Keratinocyte (primary cell): ENCODE measurements at regions not wholly inside any gene's neighbourhood (a gene's known extent, or its start where the extent isn't known, plus 50 kb on each side); places are given as distances from the start of the nearest gene placed in this dataset.

Experiments used
- DNase-seq: peaks from one replicate; pipeline ENCODE4 v3.0.0-alpha.2; 2011; ENCODE audit warnings: low read depth, missing footprints, low spot score
- FAIRE-seq: peaks from 2 replicates; lab custom pipeline; 2011; peaks lifted over from hg19 to GRCh38; lab: Jason Lieb, UNC
- H2AFZ ChIP-seq: 2 replicates; pipeline ENCODE4 v1.6.0; 2012; ENCODE audit warnings: low read length, control low read depth, inconsistent platforms; ENCODE audit not compliant: control insufficient read depth
- H3K27ac ChIP-seq: 2 replicates; pipeline ENCODE4 v1.5.1; 2011; ENCODE audit warnings: low read length; ENCODE audit not compliant: control insufficient read depth, insufficient read depth
- H3K27me3 ChIP-seq: 3 replicates; pipeline ENCODE4 v1.6.0; 2011; ENCODE audit warnings: low read length; ENCODE audit not compliant: control insufficient read depth, insufficient read depth; ENCODE audit errors: extremely low read depth
- H3K36me3 ChIP-seq, 2 experiments: 2 replicates in 1 of 2; 3 replicates in 1 of 2; pipeline ENCODE4 v1.5.1; 2011; ENCODE audit warnings: low read length in 2 of 2, mild to moderate bottlenecking in 1 of 2; ENCODE audit not compliant: control insufficient read depth in 2 of 2, insufficient read depth in 2 of 2; ENCODE audit errors: extremely low read depth in 1 of 2
- H3K4me1 ChIP-seq: 3 replicates; pipeline ENCODE4 v1.5.1; 2011; ENCODE audit warnings: low read length; ENCODE audit not compliant: control insufficient read depth, insufficient read depth; ENCODE audit errors: extremely low read depth
- H3K4me2 ChIP-seq: 3 replicates; pipeline ENCODE4 v1.6.0; 2011; ENCODE audit warnings: low read depth, low read length; ENCODE audit not compliant: control insufficient read depth, insufficient read depth; ENCODE audit errors: extremely low read depth
- H3K4me3 ChIP-seq, 3 experiments: fragments of 200-600 bp in 1 of 3; sonication (generic) in 1 of 3; 2 replicates in 2 of 3; 3 replicates in 1 of 3; pipeline ENCODE4 v1.5.1; 2011 to 2016; ENCODE audit warnings: low read length in 3 of 3, mild to moderate bottlenecking in 3 of 3, control low read depth in 2 of 3, inconsistent platforms in 1 of 3, low read depth in 1 of 3, mixed read lengths in 1 of 3, mixed run types in 1 of 3, moderate library complexity in 1 of 3; ENCODE audit not compliant: control insufficient read depth in 2 of 3, insufficient read depth in 2 of 3; ENCODE audit errors: extremely low read depth in 1 of 3
- H3K79me2 ChIP-seq: 2 replicates; pipeline ENCODE4 v1.6.0; 2012; ENCODE audit warnings: low read length; ENCODE audit not compliant: control insufficient read depth, insufficient read depth
- H3K9ac ChIP-seq: 3 replicates; pipeline ENCODE4 v1.6.0; 2011; ENCODE audit warnings: low read length; ENCODE audit not compliant: control insufficient read depth, insufficient read depth; ENCODE audit errors: extremely low read depth
- H3K9me1 ChIP-seq: 3 replicates; pipeline ENCODE4 v1.6.0; 2011; ENCODE audit warnings: low read length; ENCODE audit not compliant: control insufficient read depth, insufficient read depth; ENCODE audit errors: extremely low read depth
- H3K9me3 ChIP-seq: 2 replicates; pipeline ENCODE4 v1.5.1; 2012; ENCODE audit warnings: low read depth, low read length; ENCODE audit not compliant: control insufficient read depth
- H4K20me1 ChIP-seq: 3 replicates; pipeline ENCODE4 v1.6.0; 2011; ENCODE audit warnings: low read length; ENCODE audit not compliant: control insufficient read depth, insufficient read depth; ENCODE audit errors: extremely low read depth
- CTCF ChIP-seq, 3 experiments: IDR thresholded peaks in 1 of 3; conservative IDR thresholded peaks in 1 of 3; optimal IDR thresholded peaks in 1 of 3; 2 replicates in 2 of 3; 3 replicates in 1 of 3; pipeline versions ENCODE3 to v1.5.1; 2011; ENCODE audit warnings: low read length in 3 of 3, mild to moderate bottlenecking in 3 of 3, moderate library complexity in 2 of 3, control low read depth in 1 of 3, inconsistent platforms in 1 of 3; ENCODE audit not compliant: insufficient read depth in 2 of 3; ENCODE audit errors: extremely low read depth in 1 of 3
- EZH2 ChIP-seq: IDR thresholded peaks from one replicate; pipeline ENCODE4 v1.6.1; 2012; ENCODE audit warnings: inconsistent platforms, mild to moderate bottlenecking, low read length, moderate library complexity
- dilution Hi-C: fragments of 300-500 bp; cut with MboI; formaldehyde crosslinking; loops from one replicate; pipeline ENCODE4 v1.7.0; 2020; ENCODE audit warnings: low sequenced_read_pairs; ENCODE audit not compliant: extremely low pct_ligation_motif_present

- no peaks in the 10 kb centered on the region for H3K36me3 ChIP-seq
- FAIRE-seq (no peak), DNase-seq (no peak)
- H3K27ac ChIP-seq = no peak overlapping the region
- TF ChIP-seq CTCF (optimal IDR thresholded peaks at IDR 0.05 in 1 of 3, IDR thresholded peaks at IDR 0.05 in 1 of 3, conservative IDR thresholded peaks at IDR 0.05 in 1 of 3; ENCODE audit: extremely low read depth in 1 of 3, insufficient read depth in 2 of 3, low read length in 3 of 3) = no peak
- TF ChIP-seq EZH2 = no peak
- H2AFZ ChIP-seq = no peak overlapping the region
- H3K9me1 ChIP-seq = no peaks in the 10 kb centered on the region
- H4K20me1 ChIP-seq = no peaks in the 10 kb centered on the region
- dilution Hi-C loops = no loop called here
- H3K4me1 ChIP-seq = no peaks in the 10 kb centered on the region
- H3K4me3 ChIP-seq = no peak overlapping the region
- H3K79me2 ChIP-seq = no peaks in the 10 kb centered on the region
- H3K27me3 ChIP-seq = no peaks in the 10 kb centered on the region
- no peaks in the 10 kb centered on the region for H3K9me3 ChIP-seq
- no peak overlapping the region for H3K9ac ChIP-seq
- H3K4me2 ChIP-seq = no peak overlapping the region
Observed at GRCh38 chr2:107466984-107467773, 359.5 kb upstream of the RGPD4 start.

- no peak overlapping the region for H3K27ac ChIP-seq
- FAIRE-seq = no peak
- H3K4me3 ChIP-seq = no peak overlapping the region
- no peaks in the 10 kb centered on the region for H3K4me1 ChIP-seq
- no peaks in the 10 kb centered on the region for H3K9me1 ChIP-seq
- no peak overlapping the region for H3K4me2 ChIP-seq
- H3K9ac ChIP-seq = no peak overlapping the region
- H4K20me1 ChIP-seq = no peaks in the 10 kb centered on the region
- H3K36me3 ChIP-seq = no peaks in the 10 kb centered on the region
- no peak for DNase-seq
- TF ChIP-seq EZH2 = no peak
- no peak for TF ChIP-seq CTCF (optimal IDR thresholded peaks at IDR 0.05 in 1 of 3, IDR thresholded peaks at IDR 0.05 in 1 of 3, conservative IDR thresholded peaks at IDR 0.05 in 1 of 3; ENCODE audit: extremely low read depth in 1 of 3, insufficient read depth in 2 of 3, low read length in 3 of 3)
- no peaks in the 10 kb centered on the region for H3K27me3 ChIP-seq
- no peak overlapping the region for H2AFZ ChIP-seq
- dilution Hi-C loops = no loop called here
- no peaks in the 10 kb centered on the region for H3K9me3 ChIP-seq
- no peaks in the 10 kb centered on the region for H3K79me2 ChIP-seq
Observed at GRCh38 chr2:107469437-107469995, 357.2 kb upstream of the RGPD4 start.
